ENCODE measurements at regions not wholly inside any gene's neighbourhood (a gene's known extent, or its start where the extent isn't known, plus 50 kb on each side); places are given as distances from the start of the nearest gene placed in this dataset.

- no peak for TF ChIP-seq CTCF (IDR thresholded peaks at IDR 0.05 in 4 of 5, conservative IDR thresholded peaks at IDR 0.05 in 1 of 5)
- no peak for TF ChIP-seq POLR2A (IDR thresholded peaks at IDR 0.05)
These were observed 252.3 kb upstream of the LRRC7 start for GRCh38 chr1:69315416-69315815.

Data from gastrocnemius medialis (tissue), 4 donors.